ENCODE measurements at regions not wholly inside any gene's neighbourhood (a gene's known extent, or its start where the extent isn't known, plus 50 kb on each side); places are given as distances from the start of the nearest gene placed in this dataset.
"Not testable (repeated sequence)": the region's sequence is repeated elsewhere in the genome, so short reads cannot be mapped to it uniquely, and the experiment has no call there.

DNA sequence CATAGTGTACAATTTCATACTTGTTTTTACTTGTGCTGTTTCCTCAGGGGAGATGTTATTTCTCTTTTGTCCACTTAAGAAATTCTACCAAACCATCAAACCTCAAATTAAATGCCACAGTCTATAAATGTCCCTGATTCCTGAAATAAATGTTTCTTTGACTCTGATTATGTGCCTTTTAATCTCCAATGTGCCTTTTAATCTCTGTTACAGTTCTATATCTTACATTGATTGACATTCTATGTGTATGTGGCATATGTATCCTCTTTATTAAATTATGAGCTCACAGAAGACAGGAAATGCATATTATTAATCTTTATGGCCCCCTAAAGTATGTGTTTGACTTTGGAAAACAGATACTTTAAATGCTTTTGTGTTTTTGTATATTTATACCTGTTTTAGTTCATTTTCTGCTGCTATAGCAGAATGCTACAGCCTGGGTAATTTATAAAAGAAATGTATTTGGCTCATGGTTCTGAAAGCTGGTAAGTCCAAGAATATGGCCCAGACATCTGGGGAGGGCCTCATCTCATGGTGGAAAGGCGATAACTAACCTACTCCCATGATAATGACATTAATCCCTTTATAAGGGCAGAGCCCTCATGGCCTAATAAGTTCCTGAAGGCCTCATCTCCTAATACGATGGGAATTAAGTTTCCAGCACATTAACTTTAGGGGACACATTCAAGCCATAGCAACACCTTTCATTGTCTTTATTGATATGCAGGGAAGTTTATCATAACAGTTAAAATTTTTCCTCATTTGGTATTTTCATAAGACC is 403.9 kb downstream of the LIG4 start:
- DNase-seq = no peak

- no peak for DNase-seq
These were observed 406.2 kb downstream of the LIG4 start for GRCh38 chr13:107809125-107809524.

DNA sequence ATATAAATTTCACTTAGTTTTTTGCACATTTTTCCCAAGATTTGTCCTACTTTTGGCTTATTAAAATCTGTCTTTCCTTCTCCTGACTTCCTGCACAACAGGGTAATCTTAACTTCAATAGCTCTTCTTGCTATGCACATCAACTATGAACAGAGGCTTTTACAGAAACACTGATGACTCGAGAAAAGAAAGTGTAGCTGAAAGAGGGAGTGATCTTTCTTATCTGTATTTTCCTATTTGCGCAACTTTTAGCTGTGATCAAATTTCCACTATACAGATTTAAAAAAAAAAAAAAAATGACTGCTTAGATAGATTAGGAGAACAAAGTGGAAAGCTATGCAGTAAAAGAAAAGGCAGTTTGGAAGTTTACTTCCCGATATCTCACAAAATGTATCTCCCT is 406.9 kb downstream of the LIG4 start:
- DNase-seq = no peak

GRCh38 chr13:107807306-107808073 is 407.8 kb downstream of the LIG4 start:
- no peak for DNase-seq

GRCh38 chr13:107806726-107807125 is 408.6 kb downstream of the LIG4 start:
- no peak for DNase-seq

DNA sequence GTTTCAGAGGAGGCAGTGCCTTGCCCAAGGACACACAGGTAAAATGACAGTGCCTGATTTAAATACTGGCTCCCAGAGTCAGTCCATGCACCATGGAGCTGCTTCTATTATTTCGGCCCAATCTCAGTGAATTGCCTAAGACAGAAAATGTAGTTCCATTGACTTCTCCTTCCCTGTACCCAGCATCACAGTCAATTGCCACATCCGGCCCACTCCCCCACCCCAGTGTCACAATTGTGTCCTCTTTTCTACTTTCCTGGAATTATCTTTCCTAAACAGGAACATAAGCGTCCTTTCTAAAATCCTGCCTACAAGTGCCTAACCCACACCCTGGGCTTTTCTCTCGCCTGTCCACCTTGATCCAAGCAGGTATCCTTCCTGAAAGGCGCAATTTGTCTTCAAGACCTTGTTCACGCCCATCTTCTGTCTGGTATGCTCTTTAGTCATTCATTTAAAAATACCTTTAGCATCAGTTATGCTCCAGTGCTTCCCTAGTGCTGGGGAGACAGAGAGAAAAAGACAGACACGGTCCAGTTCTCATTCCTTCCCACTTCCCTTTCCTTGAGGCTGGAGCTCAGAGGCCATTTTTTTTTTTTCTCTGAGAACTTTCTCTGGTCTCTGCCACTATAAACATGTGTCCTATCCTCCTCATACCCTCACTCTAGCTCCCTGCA is 411.4 kb downstream of the LIG4 start:
- no peak for DNase-seq

GRCh38 chr13:107801621-107802020 is 413.7 kb downstream of the LIG4 start:
- no peak for DNase-seq

DNA sequence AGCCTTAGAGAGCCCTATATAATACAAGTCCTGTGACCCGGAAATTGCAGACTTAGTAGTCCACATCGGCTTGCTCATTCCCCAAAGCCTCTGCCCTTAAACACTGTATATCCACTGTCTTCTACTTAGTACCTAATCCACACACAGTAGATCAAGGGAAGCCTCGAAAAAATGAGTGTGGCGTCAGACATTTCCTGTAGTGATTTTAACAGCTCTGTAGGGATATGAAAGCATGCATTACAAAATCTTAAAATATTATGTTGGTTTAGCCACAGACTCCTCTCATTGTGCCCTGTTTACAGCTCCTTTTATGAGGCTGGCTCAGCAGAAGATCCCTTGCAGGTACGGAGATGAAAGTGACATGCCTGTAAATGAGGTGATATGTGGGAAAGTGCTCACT is 416.3 kb downstream of the LIG4 start:
- no peak for DNase-seq

DNA sequence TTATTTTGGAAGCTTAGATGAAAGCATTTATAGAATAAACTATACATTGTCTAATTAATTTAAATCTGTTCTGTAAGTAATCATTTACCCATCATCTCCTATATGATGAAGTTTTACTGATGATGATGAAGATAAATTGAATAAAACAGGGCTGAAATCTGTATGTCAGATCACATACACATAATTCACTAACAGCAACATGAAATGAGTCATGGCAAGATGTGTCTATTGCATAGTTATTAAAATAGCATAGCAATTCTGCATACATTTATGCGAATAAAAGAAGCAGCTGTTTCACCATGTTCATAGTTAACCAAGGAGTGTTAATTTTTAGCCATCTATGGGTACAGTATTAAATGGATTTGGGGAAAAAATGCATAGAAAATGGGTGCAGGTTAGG is 424.9 kb downstream of the LIG4 start:
- DNase-seq = no peak

DNA sequence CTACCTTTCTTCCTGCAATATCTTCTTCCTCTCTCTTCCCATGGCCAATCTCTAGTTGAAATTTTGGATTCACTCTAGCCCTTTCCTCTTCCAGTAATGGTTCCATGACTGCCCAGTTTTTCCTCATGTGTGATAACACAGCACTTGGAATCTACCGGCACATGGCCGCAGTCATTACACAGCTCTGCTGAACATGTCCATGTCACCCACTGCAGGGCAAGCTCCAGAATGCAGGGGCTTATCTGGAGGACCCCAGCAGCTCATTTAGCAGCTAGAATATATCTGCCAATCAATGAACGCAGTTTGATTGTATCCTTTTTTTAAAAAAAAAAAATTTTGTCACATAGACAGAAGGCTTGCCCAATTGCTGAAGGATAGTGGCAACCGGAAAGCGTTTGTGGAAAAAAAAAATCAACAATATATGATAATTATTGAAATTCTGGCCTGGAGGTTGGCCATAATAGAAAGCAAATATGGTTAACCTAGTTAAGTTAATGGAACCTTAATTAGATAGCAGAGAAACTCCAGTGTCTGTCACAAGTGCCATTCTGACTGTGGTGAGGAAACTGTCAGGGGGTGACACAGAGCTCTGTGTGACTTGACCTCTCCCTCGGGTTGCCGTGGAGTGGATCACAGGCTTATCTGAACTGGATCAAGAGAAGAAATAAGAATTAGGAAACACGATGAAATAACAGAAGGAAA is 426.7 kb downstream of the LIG4 start:
- DNase-seq = no peak

DNA sequence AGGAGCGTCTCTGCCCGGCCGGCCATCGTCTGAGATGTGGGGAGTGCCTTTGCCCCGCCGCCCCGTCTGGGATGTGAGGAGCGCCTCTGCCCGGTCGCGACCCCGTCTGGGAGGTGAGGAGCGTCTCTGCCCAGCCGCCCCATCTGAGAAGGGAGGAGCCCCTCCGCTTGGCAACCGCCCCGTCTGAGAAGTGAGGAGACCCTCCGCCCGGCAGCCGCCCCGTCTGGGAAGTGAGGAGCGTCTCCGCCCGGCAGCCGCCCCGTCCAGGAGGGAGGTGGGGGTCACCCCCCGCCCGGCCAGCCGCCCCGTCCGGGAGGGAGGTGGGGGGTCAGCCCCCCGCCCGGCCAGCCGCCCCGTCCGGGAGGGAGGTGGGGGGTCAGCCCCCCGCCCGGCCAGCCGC is 432.7 kb downstream of the LIG4 start:
- not testable (repeated sequence) for DNase-seq

- DNase-seq = no peak
These were observed 437.2 kb downstream of the LIG4 start for GRCh38 chr13:107778094-107778493.

DNA sequence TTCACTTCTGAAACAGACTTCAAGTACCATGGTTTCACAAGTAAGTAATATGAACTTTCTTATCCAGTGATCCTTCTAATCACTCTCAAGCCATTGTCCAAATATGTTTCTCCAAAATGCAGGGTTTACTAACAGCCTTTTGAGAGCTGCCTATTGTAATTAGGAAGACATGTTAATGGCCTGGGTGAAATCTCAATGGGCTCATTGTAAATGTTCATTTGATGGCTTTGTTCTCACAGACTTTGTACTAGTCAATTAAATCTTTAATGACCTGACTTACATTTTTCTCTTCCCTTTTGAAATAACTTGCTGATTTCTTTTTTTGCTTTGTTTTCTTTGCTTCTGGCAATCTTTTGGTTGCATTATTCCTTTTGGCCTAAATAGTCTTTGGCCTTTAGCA is 444.8 kb downstream of the LIG4 start:
- DNase-seq = no peak

DNA sequence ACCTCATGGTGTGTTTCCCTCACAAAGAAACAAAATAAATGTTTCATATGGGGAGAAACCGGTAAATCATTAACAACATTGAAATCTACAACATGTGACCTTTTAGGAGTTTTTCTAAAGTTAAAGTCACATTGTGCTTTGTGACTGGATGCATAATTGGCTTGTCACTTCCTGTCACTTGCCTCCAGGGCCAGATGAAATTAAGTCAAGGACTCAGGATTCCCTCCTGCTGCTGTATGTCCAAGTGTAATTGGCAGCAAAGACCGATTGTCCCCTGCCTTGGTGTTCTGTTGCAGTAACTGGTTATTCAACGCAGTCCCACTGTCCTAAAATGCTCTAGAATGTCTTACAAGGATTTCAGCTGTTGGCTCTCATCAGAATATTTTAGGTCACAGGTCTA is 448.2 kb downstream of the LIG4 start:
- no peak for DNase-seq

GRCh38 chr13:107765724-107766401 is 449.5 kb downstream of the LIG4 start:
- no peak for DNase-seq

- no peak for DNase-seq
These were observed 451.3 kb downstream of the LIG4 start for GRCh38 chr13:107764046-107764445.

- no peak for DNase-seq
These were observed 461.6 kb downstream of the LIG4 start for GRCh38 chr13:107753748-107754147.

GRCh38 chr13:107753291-107753690 is 462.0 kb downstream of the LIG4 start:
- no peak for DNase-seq

GRCh38 chr13:107743983-107744382 is 471.4 kb downstream of the LIG4 start:
- no peak for DNase-seq

GRCh38 chr13:107743526-107743925 is 471.8 kb downstream of the LIG4 start:
- no peak for DNase-seq

GRCh38 chr13:107743100-107743499 is 472.2 kb downstream of the LIG4 start:
- no peak for DNase-seq

GRCh38 chr13:107742544-107742943 is 472.8 kb downstream of the LIG4 start:
- no peak for DNase-seq

GRCh38 chr13:107738004-107738403 is 477.3 kb downstream of the LIG4 start:
- DNase-seq = no peak

Measured in stimulated activated CD4-positive, alpha-beta T cell treated with anti-CD3 and anti-CD28 coated beads, Interleukin-2, amount 100 ng/mL, for 48 hours (primary cell).